Left lung (tissue), 4 donors: ENCODE measurements at regions not wholly inside any gene's neighbourhood (a gene's known extent, or its start where the extent isn't known, plus 50 kb on each side); places are given as distances from the start of the nearest gene placed in this dataset.
A peak's percentile ranks its signal among the peaks of the same experiment; 100 is the strongest.

Source experiments
- ATAC-seq: fragments of 200-7000 bp; cut with Tn5 transposase; one replicate; pipeline ENCODE4 v1.9.1; 2020; ENCODE audit warnings: moderate library complexity
- DNase-seq, 4 donors: peaks; one replicate each; pipeline ENCODE4 v3.0.0-alpha.2; 2013 to 2020
- H3K27ac ChIP-seq, 2 donors: fragments of 200-600 bp; sonication (generic) in 1 of 2; one replicate each; pipeline versions ENCODE4 v1.5.0 to v1.8.0; 2020 to 2021
- H3K27me3 ChIP-seq, 2 donors: fragments of 200-600 bp; sonication (generic) in 1 of 2; one replicate each; pipeline versions ENCODE4 v1.5.0 to v1.8.0; 2020 to 2021
- H3K36me3 ChIP-seq, 2 donors: fragments of 200-600 bp; sonication (generic) in 1 of 2; one replicate each; pipeline versions ENCODE4 v1.5.0 to v1.8.0; 2020 to 2021
- H3K4me1 ChIP-seq, 2 donors: fragments of 200-600 bp; one replicate each; pipeline ENCODE4 v1.8.0; 2021
- H3K4me3 ChIP-seq, 2 donors: fragments of 200-600 bp; sonication (generic) in 1 of 2; one replicate each; pipeline versions ENCODE4 v1.5.0 to v1.8.0; 2020 to 2021; ENCODE audit warnings: mild to moderate bottlenecking in 1 of 2
- H3K9me3 ChIP-seq, 2 donors: fragments of 200-600 bp; sonication (generic) in 1 of 2; one replicate each; pipeline versions ENCODE4 v1.5.0 to v1.8.0; 2020 to 2021
- intact Hi-C, 2 donors: fragments of 100-400 bp; cut with DNase I; formaldehyde crosslinking; loops; one replicate each; pipeline versions ENCODE4 v1.11.2 to v1.14.2; 2022
- TF ChIP-seq, protein P1 (sequence below), 2 donors: fragments of 200-600 bp; sonication (generic) in 1 of 2; IDR thresholded peaks; one replicate each; pipeline versions ENCODE4 v1.5.0 to v1.8.0; 2021; ENCODE audit warnings: antibody characterized with exemption in 2 of 2
- donor health status: DM: no; HTN: yes; CAD: no.
- donor health status: DM: no; HTN: no; CAD: no.

DNA sequence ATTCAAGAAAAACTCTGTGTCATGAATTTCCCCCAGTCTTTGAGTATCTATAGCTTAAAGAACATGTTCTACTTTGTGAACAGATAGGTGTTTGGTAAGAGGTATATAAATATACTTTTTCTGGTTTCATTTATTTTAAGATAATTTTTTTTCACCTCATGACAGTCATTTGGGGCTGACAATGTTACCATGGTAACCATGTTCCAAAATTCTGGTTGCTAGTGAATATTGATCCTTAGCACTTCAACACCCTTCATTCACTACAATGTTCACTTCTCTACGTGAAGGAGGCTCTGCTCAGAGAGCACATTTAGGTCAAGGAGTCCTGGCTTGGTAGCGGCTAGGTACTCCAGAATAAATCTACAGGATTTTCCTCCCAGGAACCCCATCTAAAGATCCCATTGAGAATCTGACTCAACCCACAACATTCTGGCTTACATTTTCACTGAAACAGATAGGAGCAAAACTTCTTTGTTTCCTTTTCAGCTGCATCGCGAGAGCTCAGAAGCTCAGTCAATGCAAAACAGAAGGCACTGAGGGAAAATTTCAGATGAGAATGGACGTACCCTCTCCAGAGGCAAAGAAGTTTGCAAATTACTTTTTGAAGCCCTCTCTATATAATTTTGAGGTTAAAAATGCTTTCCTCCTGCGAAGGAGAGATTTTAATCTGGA lies 93.6 kb downstream of the ARF6 start:
- intact Hi-C loops, result no loop called here
- TF ChIP-seq, protein P1, sequence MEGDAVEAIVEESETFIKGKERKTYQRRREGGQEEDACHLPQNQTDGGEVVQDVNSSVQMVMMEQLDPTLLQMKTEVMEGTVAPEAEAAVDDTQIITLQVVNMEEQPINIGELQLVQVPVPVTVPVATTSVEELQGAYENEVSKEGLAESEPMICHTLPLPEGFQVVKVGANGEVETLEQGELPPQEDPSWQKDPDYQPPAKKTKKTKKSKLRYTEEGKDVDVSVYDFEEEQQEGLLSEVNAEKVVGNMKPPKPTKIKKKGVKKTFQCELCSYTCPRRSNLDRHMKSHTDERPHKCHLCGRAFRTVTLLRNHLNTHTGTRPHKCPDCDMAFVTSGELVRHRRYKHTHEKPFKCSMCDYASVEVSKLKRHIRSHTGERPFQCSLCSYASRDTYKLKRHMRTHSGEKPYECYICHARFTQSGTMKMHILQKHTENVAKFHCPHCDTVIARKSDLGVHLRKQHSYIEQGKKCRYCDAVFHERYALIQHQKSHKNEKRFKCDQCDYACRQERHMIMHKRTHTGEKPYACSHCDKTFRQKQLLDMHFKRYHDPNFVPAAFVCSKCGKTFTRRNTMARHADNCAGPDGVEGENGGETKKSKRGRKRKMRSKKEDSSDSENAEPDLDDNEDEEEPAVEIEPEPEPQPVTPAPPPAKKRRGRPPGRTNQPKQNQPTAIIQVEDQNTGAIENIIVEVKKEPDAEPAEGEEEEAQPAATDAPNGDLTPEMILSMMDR (IDR thresholded peaks at IDR 0.05), result no peak
- ATAC-seq (peak; percentile 81), DNase-seq (no peak)
- Histone ChIP-seq H3K9me3 (no peaks in the 10 kb centered on the region), H3K36me3 (no peaks in the 10 kb centered on the region), H3K27ac (peak overlapping the region; percentile 70 to 77), H3K4me1 (peaks cover 4 to 14% of the 10 kb centered on the region in 2 donors), H3K27me3 (no peaks in the 10 kb centered on the region), H3K4me3 (no peak overlapping the region)

DNA sequence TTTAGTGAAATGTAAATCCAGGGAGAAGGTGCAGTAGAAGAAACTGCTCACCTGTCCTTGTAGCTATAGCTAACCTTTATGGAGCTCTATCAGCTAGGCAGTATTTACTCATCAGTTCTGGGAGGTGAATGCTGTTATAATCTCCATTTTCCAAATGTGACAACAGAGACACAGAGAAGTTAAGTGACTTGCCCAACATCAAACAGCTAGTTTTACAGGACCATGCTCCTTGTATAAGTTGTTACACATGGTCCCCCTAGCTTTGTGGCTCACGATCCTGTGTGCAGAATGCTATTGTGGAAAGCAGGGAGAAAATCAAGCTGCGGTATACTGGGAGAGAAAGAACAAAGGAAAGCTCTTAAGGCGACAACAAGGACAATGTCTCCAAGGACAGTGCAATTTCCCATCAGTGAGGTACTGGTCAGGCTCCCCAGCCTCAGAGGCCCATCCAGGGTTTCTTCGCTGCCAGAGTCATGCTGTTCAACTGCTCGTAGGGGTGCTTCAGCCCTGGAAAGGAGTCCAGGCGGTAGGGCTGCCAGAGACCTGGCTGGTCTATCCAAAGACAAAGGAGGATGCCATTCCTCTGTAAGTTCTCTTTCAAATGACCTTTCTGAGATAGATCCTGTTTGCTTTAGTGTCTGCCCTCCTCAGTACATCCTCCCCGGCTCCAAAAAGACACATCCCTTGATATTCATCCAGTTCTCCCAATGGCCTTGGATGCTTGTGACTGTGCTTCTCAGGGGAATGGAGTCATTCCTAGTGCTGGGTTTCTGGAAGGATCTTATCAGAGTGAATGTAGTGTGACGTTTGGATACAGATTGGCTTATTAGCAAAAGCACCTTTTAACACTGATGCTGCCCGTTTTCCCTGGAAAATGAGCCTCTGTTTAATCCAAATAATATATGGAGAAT lies 95.5 kb downstream of the ARF6 start:
- H3K27ac ChIP-seq, result peak overlapping the region in 1 of 2 donors; percentile 54
- intact Hi-C loops, result no loop called here
- H3K4me1 ChIP-seq, result peaks cover 0 to 4% of the 10 kb centered on the region in 2 donors
- no peak for ATAC-seq
- H3K27me3 ChIP-seq, result no peaks in the 10 kb centered on the region
- H3K9me3 ChIP-seq, result no peaks in the 10 kb centered on the region
- no peak for DNase-seq
- TF ChIP-seq, protein P1 (IDR thresholded peaks at IDR 0.05), result no peak
- H3K4me3 ChIP-seq, result no peak overlapping the region
- no peaks in the 10 kb centered on the region for H3K36me3 ChIP-seq

DNA sequence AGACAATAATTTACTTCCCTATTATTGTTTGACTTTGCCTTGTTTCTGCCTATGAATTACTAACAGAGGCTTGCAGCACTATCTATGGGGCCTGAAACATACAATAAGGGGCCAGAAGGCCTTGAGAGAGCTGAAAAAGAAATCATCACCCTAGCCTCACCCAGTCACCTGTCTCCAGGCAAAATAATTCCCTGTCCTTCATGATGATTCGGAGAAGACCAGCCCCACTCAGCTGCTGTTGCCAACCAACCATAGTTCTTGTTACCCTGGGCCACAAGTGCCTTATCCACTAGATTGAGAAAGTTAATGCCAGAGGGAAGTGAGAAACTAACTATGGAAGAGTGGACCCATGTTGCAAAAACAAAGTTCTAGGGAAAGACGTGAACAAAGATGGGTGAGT lies 97.1 kb downstream of the ARF6 start:
- H3K27ac ChIP-seq, result no peak overlapping the region
- TF ChIP-seq, protein P1 (IDR thresholded peaks at IDR 0.05), result no peak
- H3K9me3 ChIP-seq, result no peaks in the 10 kb centered on the region
- H3K27me3 ChIP-seq, result no peaks in the 10 kb centered on the region
- intact Hi-C loops, result no loop called here
- peaks cover 0 to 4% of the 10 kb centered on the region in 2 donors for H3K4me1 ChIP-seq
- ATAC-seq, result no peak
- no peak for DNase-seq
- no peaks in the 10 kb centered on the region for H3K36me3 ChIP-seq
- H3K4me3 ChIP-seq, result no peak overlapping the region

DNA sequence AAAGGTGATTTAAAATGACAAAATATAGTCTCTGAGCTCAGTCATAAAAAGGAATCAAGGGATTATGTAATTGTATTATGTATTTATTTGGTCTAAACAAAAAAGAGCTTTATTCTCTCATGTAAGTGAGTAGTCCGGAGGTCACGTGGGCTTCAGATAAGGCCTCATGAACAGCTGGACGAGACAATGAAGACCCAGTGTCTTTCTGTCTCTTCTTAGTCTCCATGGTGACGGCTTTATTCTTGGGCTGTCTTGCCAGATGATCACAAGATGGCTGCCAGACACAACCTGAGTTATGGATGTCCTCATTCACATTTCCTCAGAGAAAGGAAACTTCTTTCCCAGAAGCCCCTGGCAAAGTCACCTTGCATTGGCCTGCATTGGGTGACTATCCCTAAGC lies 98.6 kb downstream of the ARF6 start:
- intact Hi-C loops, result no loop called here
- Histone ChIP-seq H3K9me3 (no peaks in the 10 kb centered on the region), H3K27me3 (no peaks in the 10 kb centered on the region), H3K4me1 (peaks cover 0 to 4% of the 10 kb centered on the region in 2 donors), H3K36me3 (no peaks in the 10 kb centered on the region), H3K4me3 (no peak overlapping the region), H3K27ac (no peak overlapping the region)
- DNase-seq, result no peak
- no peak for ATAC-seq
- TF ChIP-seq, protein P1 (IDR thresholded peaks at IDR 0.05), result no peak

DNA sequence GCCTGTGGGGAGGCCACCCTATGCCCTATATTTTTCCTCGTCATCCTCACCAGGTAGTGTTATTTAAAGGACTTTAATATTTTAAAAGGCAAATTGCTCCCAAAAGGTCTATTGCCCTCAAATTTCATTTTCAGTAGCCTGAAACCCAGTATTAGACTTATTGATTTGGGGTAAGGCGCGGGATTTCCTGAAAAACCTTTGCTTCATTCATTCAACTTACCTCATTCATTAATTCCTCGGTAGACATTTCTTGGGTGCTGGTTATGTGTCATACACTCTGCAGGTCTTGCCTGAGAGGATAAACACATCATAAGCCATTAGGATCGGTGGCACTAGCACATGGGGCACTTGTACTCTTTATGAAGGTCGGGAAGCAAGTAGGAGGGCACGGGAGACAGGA lies 99.2 kb downstream of the ARF6 start:
- no peaks in the 10 kb centered on the region for H3K9me3 ChIP-seq
- no peak overlapping the region for H3K27ac ChIP-seq
- no peak overlapping the region for H3K4me3 ChIP-seq
- no peak for ATAC-seq
- no peaks in the 10 kb centered on the region for H3K36me3 ChIP-seq
- DNase-seq, result no peak
- intact Hi-C loops, result no loop called here
- no peaks in the 10 kb centered on the region for H3K27me3 ChIP-seq
- TF ChIP-seq, protein P1 (IDR thresholded peaks at IDR 0.05), result no peak
- peaks cover 0 to 1% of the 10 kb centered on the region in 2 donors for H3K4me1 ChIP-seq
